ENCODE measurements at regions not wholly inside any gene's neighbourhood (a gene's known extent, or its start where the extent isn't known, plus 50 kb on each side); places are given as distances from the start of the nearest gene placed in this dataset.

GRCh38 chr7:50866343-50867033 is 83.8 kb upstream of the GRB10 start:
- H3K9me3 ChIP-seq (ENCODE audit: control insufficient read depth, low read depth, low read length): no peaks in the 10 kb centered on the region
- Mint-ChIP-seq H3K4me1 (peaks cover 38 to 50% of the 10 kb centered on the region in 2 experiments), H3K36me3 (ENCODE audit: insufficient read depth in 1 of 3, low read depth in 3 of 3) (peaks cover 24 to 37% (median 33%) of the 10 kb centered on the region in 3 experiments), H3K4me3 (peak overlapping the region; percentile 55 to 64), H3K9me3 (peaks cover 17 to 23% of the 10 kb centered on the region in 2 experiments), H3K27ac (peak overlapping the region; percentile 0 to 91 (median 91); a peak in 5 of 7 replicates), H3K27me3 (ENCODE audit: low read depth) (peaks cover 2% of the 10 kb centered on the region; the same call in 1 of the 2 replicates)
- H4K8ac ChIP-seq (replicated peaks; ENCODE audit: insufficient read length, low read depth, low read length): no peak overlapping the region
- no peaks in the 10 kb centered on the region for H3K79me2 ChIP-seq (ENCODE audit: insufficient read depth, low read length)
- no peak overlapping the region for H2BK5ac ChIP-seq (ENCODE audit: insufficient read length, low read length)
- 0 out of 2 replicates have a peak overlapping the region, but pooled peaks have one; percentile 8 for H3K14ac ChIP-seq (ENCODE audit: insufficient read depth, low read length)
- H3K27me3 ChIP-seq (ENCODE audit: insufficient read depth, low read length): no peaks in the 10 kb centered on the region
- TF ChIP-seq, protein P1, sequence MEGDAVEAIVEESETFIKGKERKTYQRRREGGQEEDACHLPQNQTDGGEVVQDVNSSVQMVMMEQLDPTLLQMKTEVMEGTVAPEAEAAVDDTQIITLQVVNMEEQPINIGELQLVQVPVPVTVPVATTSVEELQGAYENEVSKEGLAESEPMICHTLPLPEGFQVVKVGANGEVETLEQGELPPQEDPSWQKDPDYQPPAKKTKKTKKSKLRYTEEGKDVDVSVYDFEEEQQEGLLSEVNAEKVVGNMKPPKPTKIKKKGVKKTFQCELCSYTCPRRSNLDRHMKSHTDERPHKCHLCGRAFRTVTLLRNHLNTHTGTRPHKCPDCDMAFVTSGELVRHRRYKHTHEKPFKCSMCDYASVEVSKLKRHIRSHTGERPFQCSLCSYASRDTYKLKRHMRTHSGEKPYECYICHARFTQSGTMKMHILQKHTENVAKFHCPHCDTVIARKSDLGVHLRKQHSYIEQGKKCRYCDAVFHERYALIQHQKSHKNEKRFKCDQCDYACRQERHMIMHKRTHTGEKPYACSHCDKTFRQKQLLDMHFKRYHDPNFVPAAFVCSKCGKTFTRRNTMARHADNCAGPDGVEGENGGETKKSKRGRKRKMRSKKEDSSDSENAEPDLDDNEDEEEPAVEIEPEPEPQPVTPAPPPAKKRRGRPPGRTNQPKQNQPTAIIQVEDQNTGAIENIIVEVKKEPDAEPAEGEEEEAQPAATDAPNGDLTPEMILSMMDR (conservative IDR thresholded peaks at IDR 0.05): no peak
- no peak overlapping the region for H2AFZ ChIP-seq (ENCODE audit: low read length)
- H3K18ac ChIP-seq (ENCODE audit: insufficient read length, low read depth, low read length): no peak overlapping the region
- H2AK5ac ChIP-seq (ENCODE audit: insufficient read length, low read length): no peak overlapping the region
- no peak overlapping the region for H2BK15ac ChIP-seq (ENCODE audit: low read depth, low read length)
- no peak overlapping the region for H2BK20ac ChIP-seq (ENCODE audit: low read depth, low read length, poor library complexity, severe bottlenecking)
- H3K79me1 ChIP-seq (ENCODE audit: insufficient read depth, low read depth, low read length, poor library complexity, severe bottlenecking): no peaks in the 10 kb centered on the region
- no peak overlapping the region for H3K56ac ChIP-seq (ENCODE audit: insufficient read length, low read depth, low read length)
- no peaks in the 10 kb centered on the region for H4K20me1 ChIP-seq (ENCODE audit: control insufficient read depth, insufficient read depth, insufficient read length)
- no peak overlapping the region for H3K9ac ChIP-seq (ENCODE audit: extremely low read depth, insufficient read length, low read length)
- DNase-seq: no peak
- H3K4me2 ChIP-seq (ENCODE audit: insufficient read depth, insufficient read length, low read length): peak overlapping the region; percentile 37
- H3K23me2 ChIP-seq (ENCODE audit: insufficient read length, low read depth, low read length, poor library complexity, severe bottlenecking): no peaks in the 10 kb centered on the region
- peaks cover 10% of the 10 kb centered on the region for H3K4me1 ChIP-seq (ENCODE audit: insufficient read depth, low read length)
- H3K27ac ChIP-seq (ENCODE audit: insufficient read length, low read depth, low read length): no peak overlapping the region
- H2BK12ac ChIP-seq (ENCODE audit: insufficient read length, low read depth, low read length): no peak overlapping the region
- H3K23ac ChIP-seq (ENCODE audit: insufficient read length, low read depth, low read length): no peak overlapping the region
- no peak overlapping the region for H4K5ac ChIP-seq (ENCODE audit: insufficient read length, low read depth, low read length)
- no peak overlapping the region for H4K91ac ChIP-seq (ENCODE audit: insufficient read length, low read depth, low read length)
- H3K4ac ChIP-seq (ENCODE audit: low read depth, low read length): no peak overlapping the region
- H2BK120ac ChIP-seq (ENCODE audit: low read depth, low read length, poor library complexity, severe bottlenecking): no peak overlapping the region
- WGBS (ENCODE audit: extremely low coverage, insufficient read length, low lambda C conversion rate): no CpG with 5 or more reads among the region's 11 CpGs
- H3T11ph ChIP-seq (ENCODE audit: low read length): no peak overlapping the region

Measured in H9 (cell line).